H1 (cell line): ENCODE measurements at regions not wholly inside any gene's neighbourhood (a gene's known extent, or its start where the extent isn't known, plus 50 kb on each side); places are given as distances from the start of the nearest gene placed in this dataset.

ENCODE experiments used
- CTCF ChIA-PET: fragments of 300-600 bp; sonication (Branson Sonifier 250); formaldehyde crosslinking; loops from one replicate; lab custom pipeline; 2021; ENCODE audit not compliant: partially characterized antibody; lab: Charles Lee
- POLR2A ChIA-PET: fragments of 300-600 bp; sonication (Branson Sonifier 250); formaldehyde crosslinking; loops from one replicate; lab custom pipeline; 2021; ENCODE audit warnings: inconsistent platforms; ENCODE audit not compliant: partially characterized antibody; lab: Charles Lee
- DNase-seq, 2 experiments: peaks; one replicate each; pipeline versions ENCODE4 v3.0.0 to v3.0.0-alpha.2; 2010 to 2022; ENCODE audit warnings: low spot score in 2 of 2, low read depth in 1 of 2, mixed read lengths in 1 of 2
- FAIRE-seq: peaks from 2 replicates; lab custom pipeline; 2011; peaks lifted over from hg19 to GRCh38; lab: Jason Lieb, UNC
- H2AFZ ChIP-seq: 2 replicates; pipeline ENCODE4 v1.8.1; 2012; ENCODE audit warnings: low read length, inconsistent platforms
- H2AK5ac ChIP-seq: 2 replicates; pipeline ENCODE4 v1.6.1; 2013; ENCODE audit warnings: low read depth, low read length
- H2BK120ac ChIP-seq: replicated peaks from 2 replicates; pipeline ENCODE3; 2013; ENCODE audit warnings: low read depth, low read length, inconsistent platforms
- H2BK12ac ChIP-seq: 2 replicates; pipeline ENCODE4 v1.6.1; 2013; ENCODE audit warnings: low read depth, low read length
- H2BK15ac ChIP-seq: 2 replicates; pipeline ENCODE4 v1.6.1; 2013; ENCODE audit warnings: low read length
- H2BK20ac ChIP-seq: 2 replicates; pipeline ENCODE4 v1.6.1; 2013; ENCODE audit warnings: low read length
- H2BK5ac ChIP-seq: 2 replicates; pipeline ENCODE4 v1.6.1; 2013; ENCODE audit warnings: low read depth, low read length
- H3K14ac ChIP-seq: 2 replicates; pipeline ENCODE4 v1.6.1; 2013; ENCODE audit warnings: inconsistent platforms; ENCODE audit not compliant: insufficient read length
- H3K18ac ChIP-seq: 2 replicates; pipeline ENCODE4 v1.6.1; 2013; ENCODE audit warnings: low read length; ENCODE audit errors: extremely low read depth
- H3K23ac ChIP-seq: 2 replicates; pipeline ENCODE4 v1.6.1; 2013; ENCODE audit warnings: inconsistent platforms; ENCODE audit not compliant: insufficient read length
- H3K23me2 ChIP-seq: 2 replicates; pipeline ENCODE4 v1.6.1; 2013; ENCODE audit warnings: low read depth, low read length
- H3K27ac ChIP-seq: 2 replicates; pipeline ENCODE4 v1.6.1; 2011; ENCODE audit warnings: low read depth, low read length, inconsistent platforms
- H3K27me3 ChIP-seq, 4 experiments: replicated peaks in 1 of 4; 1 replicate in 1 of 4; 2 replicates in 3 of 4; pipeline versions ENCODE4 v1.6.1 to v1.8.1; 2011 to 2013; ENCODE audit warnings: low read length in 3 of 4, mild to moderate bottlenecking in 3 of 4, inconsistent platforms in 2 of 4, mixed read lengths in 2 of 4, moderate library complexity in 1 of 4; ENCODE audit not compliant: control insufficient read depth in 3 of 4, insufficient read depth in 3 of 4; ENCODE audit errors: extremely low read depth in 1 of 4
- H3K36me3 ChIP-seq, 4 experiments: 2 replicates each; pipeline versions ENCODE4 v1.6.1 to v1.8.1; 2011 to 2013; ENCODE audit warnings: mild to moderate bottlenecking in 4 of 4, low read length in 3 of 4, moderate library complexity in 2 of 4, control low read depth in 1 of 4, inconsistent platforms in 1 of 4; ENCODE audit not compliant: insufficient read depth in 4 of 4, control insufficient read depth in 2 of 4
- H3K4ac ChIP-seq: replicated peaks from 2 replicates; pipeline ENCODE3; 2013; ENCODE audit warnings: low read length, low read depth, mixed read lengths, inconsistent platforms; ENCODE audit not compliant: insufficient read length
- H3K4me1 ChIP-seq, 4 experiments: replicated peaks in 1 of 4; 1 replicate in 1 of 4; 2 replicates in 3 of 4; pipeline versions ENCODE4 v1.6.1 to v1.8.1; 2011 to 2013; ENCODE audit warnings: low read length in 3 of 4, inconsistent platforms in 2 of 4, mixed read lengths in 1 of 4; ENCODE audit not compliant: insufficient read depth in 4 of 4, control insufficient read depth in 3 of 4
- H3K4me2 ChIP-seq, 2 experiments: 2 replicates each; pipeline versions ENCODE4 v1.6.1 to v1.8.1; 2011 to 2013; ENCODE audit warnings: low read depth in 2 of 2, low read length in 2 of 2, control low read depth in 1 of 2, inconsistent platforms in 1 of 2, mild to moderate bottlenecking in 1 of 2; ENCODE audit not compliant: insufficient read depth in 1 of 2
- H3K4me3 ChIP-seq, 4 experiments: fragments of 200-600, 300-600 bp in 1 of 4; sonication (generic), shearing (Covaris generic), sonication (Bioruptor Twin) in 1 of 4; 2 replicates each; pipeline versions ENCODE4 v1.5.1 to v1.8.1; 2011 to 2016; ENCODE audit warnings: low read length in 4 of 4, low read depth in 3 of 4, control low read depth in 2 of 4, inconsistent platforms in 2 of 4, mild to moderate bottlenecking in 2 of 4, mixed read lengths in 1 of 4, moderate library complexity in 1 of 4; ENCODE audit not compliant: insufficient read depth in 2 of 4; ENCODE audit errors: extremely low read depth in 1 of 4
- H3K56ac ChIP-seq: replicated peaks from 2 replicates; pipeline ENCODE3; 2013; ENCODE audit warnings: low read depth, mild to moderate bottlenecking, mixed read lengths, low read length, inconsistent platforms; ENCODE audit not compliant: insufficient read length
- H3K79me1 ChIP-seq: 2 replicates; pipeline ENCODE4 v1.6.1; 2013; ENCODE audit warnings: low read depth, low read length, control low read depth
- H3K79me2 ChIP-seq, 2 experiments: 2 replicates each; pipeline versions ENCODE4 v1.6.1 to v1.8.1; 2012 to 2013; ENCODE audit warnings: low read length in 2 of 2, mild to moderate bottlenecking in 2 of 2, inconsistent platforms in 1 of 2; ENCODE audit not compliant: insufficient read depth in 2 of 2, control insufficient read depth in 1 of 2
- H3K9ac ChIP-seq, 4 experiments: replicated peaks in 1 of 4; 1 replicate in 1 of 4; 2 replicates in 3 of 4; pipeline versions ENCODE4 v1.6.1 to v1.8.1; 2011 to 2013; ENCODE audit warnings: low read depth in 3 of 4, low read length in 3 of 4, control low read depth in 2 of 4, mild to moderate bottlenecking in 2 of 4, moderate library complexity in 2 of 4, inconsistent platforms in 1 of 4; ENCODE audit errors: extremely low read depth in 1 of 4
- H3K9me3 ChIP-seq, 2 experiments: 2 replicates each; pipeline versions ENCODE4 v1.6.1 to v1.8.1; 2012 to 2013; ENCODE audit warnings: mild to moderate bottlenecking in 2 of 2, moderate library complexity in 2 of 2, control low read depth in 1 of 2, inconsistent platforms in 1 of 2, low read depth in 1 of 2, low read length in 1 of 2, mixed read lengths in 1 of 2; ENCODE audit not compliant: insufficient read depth in 2 of 2
- H4K20me1 ChIP-seq, 2 experiments: replicated peaks in 1 of 2; 2 replicates each; pipeline versions ENCODE3 to v1.8.1; 2011 to 2013; ENCODE audit warnings: inconsistent platforms in 2 of 2, low read length in 2 of 2, mild to moderate bottlenecking in 1 of 2; ENCODE audit not compliant: insufficient read depth in 2 of 2, control insufficient read depth in 1 of 2
- H4K5ac ChIP-seq: 2 replicates; pipeline ENCODE4 v1.6.1; 2013; ENCODE audit warnings: low read length, low read depth, mixed read lengths, inconsistent platforms; ENCODE audit not compliant: insufficient read length
- H4K8ac ChIP-seq: 2 replicates; pipeline ENCODE4 v1.8.0; 2013; ENCODE audit warnings: mild to moderate bottlenecking, moderate library complexity, low read length, inconsistent platforms; ENCODE audit not compliant: insufficient read depth; ENCODE audit errors: extremely low read depth
- H4K91ac ChIP-seq: replicated peaks from 2 replicates; pipeline ENCODE3; 2013; ENCODE audit warnings: low read length, mixed read lengths, inconsistent platforms; ENCODE audit not compliant: insufficient read length
- ATF2 ChIP-seq: IDR thresholded peaks from 2 replicates; pipeline ENCODE4 v1.6.1; 2012; ENCODE audit warnings: low read length, inconsistent platforms
- BRCA1 ChIP-seq: IDR thresholded peaks from 2 replicates; pipeline ENCODE4 v1.6.1; 2012; ENCODE audit warnings: low read depth, low read length, improper control_type of control experiment
- CBX8 ChIP-seq: fragments of 300-800, 300-1000 bp; sonication (generic); IDR thresholded peaks from 2 replicates; pipeline ENCODE4 v1.7.1; 2016; ENCODE audit warnings: low read depth, low read length, borderline replicate concordance
- HDAC6 ChIP-seq: IDR thresholded peaks from one replicate; pipeline ENCODE4 v1.7.1; 2012; ENCODE audit warnings: low read depth, mild to moderate bottlenecking, inconsistent platforms, low read length, moderate library complexity
- KDM1A ChIP-seq: fragments of 200-600, 300-600 bp; sonication (generic); IDR thresholded peaks from 2 replicates; pipeline ENCODE4 v1.7.1; 2016; ENCODE audit warnings: mild to moderate bottlenecking, low read length, borderline replicate concordance
- RBBP5 ChIP-seq: IDR thresholded peaks from 2 replicates; pipeline ENCODE4 v1.7.1; 2012; ENCODE audit warnings: low read depth, mild to moderate bottlenecking, inconsistent platforms, low read length, moderate library complexity, borderline replicate concordance
- SRF ChIP-seq: IDR thresholded peaks from 2 replicates; pipeline ENCODE4 v1.6.1; 2011; ENCODE audit warnings: mild to moderate bottlenecking, low read depth, low read length, moderate library complexity
- WGBS, 2 experiments: shearing (Covaris generic) in 1 of 2; methylation state at CpG; one replicate each; pipeline versions ENCODE4 v1.1.6 to v1.1.7; 2013 to 2015; ENCODE audit warnings: low lambda C conversion rate in 2 of 2, mixed read lengths in 2 of 2, inconsistent platforms in 1 of 2, low coverage in 1 of 2, missing lambda C conversion rate in 1 of 2; ENCODE audit not compliant: insufficient replicate concordance in 2 of 2, insufficient coverage in 1 of 2, insufficient read length in 1 of 2; ENCODE audit errors: extremely low coverage in 1 of 2, missing lambda C conversion rate in 1 of 2; 5-methylcytosine and 5-hydroxymethylcytosine counted together

GRCh38 chr18:73697353-73697752 lies 450.3 kb downstream of the FBXO15 start:
- Histone ChIP-seq H3K4me2 (no peak overlapping the region), H3K9ac (no peak overlapping the region), H2BK15ac (no peak overlapping the region), H4K91ac (no peak overlapping the region), H3K14ac (no peak overlapping the region), H2BK12ac (no peak overlapping the region), H3K4me1 (no peaks in the 10 kb centered on the region), H3K9me3 (no peaks in the 10 kb centered on the region), H3K79me1 (no peaks in the 10 kb centered on the region), H4K20me1 (no peaks in the 10 kb centered on the region), H2BK5ac (no peak overlapping the region), H2BK120ac (no peak overlapping the region), H2AK5ac (no peak overlapping the region), H3K36me3 (no peaks in the 10 kb centered on the region), H3K27ac (no peak overlapping the region), H3K18ac (no peak overlapping the region), H3K4ac (no peak overlapping the region), H4K5ac (no peak overlapping the region), H3K27me3 (no peaks in the 10 kb centered on the region), H2BK20ac (no peak overlapping the region), H4K8ac (no peak overlapping the region), H3K4me3 (no peak overlapping the region), H3K23ac (no peak overlapping the region), H2AFZ (no peak overlapping the region), H3K23me2 (no peaks in the 10 kb centered on the region), H3K56ac (no peak overlapping the region), H3K79me2 (no peaks in the 10 kb centered on the region)
- TF ChIP-seq RBBP5, result no peak
- TF ChIP-seq CBX8, result no peak
- no peak for TF ChIP-seq BRCA1
- TF ChIP-seq SRF, result no peak
- TF ChIP-seq ATF2, result no peak
- TF ChIP-seq KDM1A, result no peak
- no peak for TF ChIP-seq HDAC6
- ChIA-PET CTCF (no interaction called here), POLR2A (no interaction called here)
- FAIRE-seq (no peak), DNase-seq (no peak)
- 96% methylated on average over 4 of the region's 4 CpGs; no CpG with 5 or more reads in 1 of the 2 experiments for whole genome bisulfite sequencing, 2 experiments
